ENCODE measurements at regions not wholly inside any gene's neighbourhood (a gene's known extent, or its start where the extent isn't known, plus 50 kb on each side); places are given as distances from the start of the nearest gene placed in this dataset.

- TF ChIP-seq POLR2AphosphoS5 (IDR thresholded peaks at IDR 0.05) (no peak), CTCF (IDR thresholded peaks at IDR 0.05) (no peak), POLR2A (IDR thresholded peaks at IDR 0.05) (no peak)
These were observed 113.3 kb upstream of the ALX4 start for GRCh38 chr11:44423289-44423688.
